ENCODE measurements at regions not wholly inside any gene's neighbourhood (a gene's known extent, or its start where the extent isn't known, plus 50 kb on each side); places are given as distances from the start of the nearest gene placed in this dataset.
"Not testable (repeated sequence)": the region's sequence is repeated elsewhere in the genome, so short reads cannot be mapped to it uniquely, and the experiment has no call there.

DNA sequence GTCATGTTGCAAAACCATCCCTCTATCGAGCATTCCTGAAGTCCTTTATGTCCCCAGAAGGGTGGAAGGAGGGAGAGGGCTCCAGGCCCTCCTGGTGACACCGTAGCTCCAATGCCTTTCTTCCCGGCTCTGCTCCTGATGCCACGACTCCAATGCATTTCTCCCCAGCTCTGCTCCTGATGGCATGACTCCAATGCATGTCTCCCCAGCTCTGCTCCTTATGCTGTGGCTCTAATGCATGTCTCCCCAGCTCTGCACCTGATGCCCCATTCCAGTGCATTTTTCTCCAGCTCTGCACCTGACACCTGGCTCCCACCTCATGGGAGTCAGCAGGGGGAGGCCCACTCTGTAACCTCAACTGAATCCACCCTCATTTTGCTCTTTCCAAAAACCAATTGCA, 153.0 kb upstream of the SALL3 start:
- no peaks in the 10 kb centered on the region for H3K36me3 Mint-ChIP-seq (ENCODE audit: low read depth)
- DNase-seq (no peak), ATAC-seq (no peak)
- H3K27me3 Mint-ChIP-seq, result peaks cover 7% of the 10 kb centered on the region
- no peaks in the 10 kb centered on the region for H3K9me3 ChIP-seq (ENCODE audit: control insufficient read depth, low read length, poor library complexity, severe bottlenecking)
- no peak overlapping the region for H3K27ac Mint-ChIP-seq
- peaks cover 5% of the 10 kb centered on the region for H3K4me1 Mint-ChIP-seq
- H3K4me3 Mint-ChIP-seq, result no peak overlapping the region

DNA sequence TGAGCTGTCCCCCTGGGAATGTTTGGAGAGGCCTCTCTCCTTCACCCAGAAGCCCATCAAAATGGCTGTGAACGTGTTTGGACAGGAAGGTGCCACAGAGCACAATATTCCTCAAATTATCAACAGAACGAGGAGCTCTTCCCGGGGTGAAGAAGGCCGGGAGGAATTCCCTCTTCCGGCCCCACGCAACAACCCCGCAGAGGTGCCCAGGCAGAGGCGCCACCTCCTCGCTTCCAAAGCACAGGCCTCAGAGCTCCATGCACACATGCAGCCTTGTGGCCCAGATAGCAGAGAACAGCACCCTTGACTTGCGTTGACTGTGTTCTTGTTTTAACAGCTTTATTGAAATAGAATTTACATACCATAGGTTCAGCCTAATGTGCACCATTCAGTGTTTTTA, 152.5 kb upstream of the SALL3 start:
- peaks cover 7% of the 10 kb centered on the region for H3K27me3 Mint-ChIP-seq
- no peak overlapping the region for H3K27ac Mint-ChIP-seq
- no peaks in the 10 kb centered on the region for H3K36me3 Mint-ChIP-seq (ENCODE audit: low read depth)
- ATAC-seq, result no peak
- H3K9me3 ChIP-seq (ENCODE audit: control insufficient read depth, low read length, poor library complexity, severe bottlenecking), result no peaks in the 10 kb centered on the region
- H3K4me1 Mint-ChIP-seq, result peaks cover 5% of the 10 kb centered on the region
- H3K4me3 Mint-ChIP-seq, result no peak overlapping the region
- no peak for DNase-seq

DNA sequence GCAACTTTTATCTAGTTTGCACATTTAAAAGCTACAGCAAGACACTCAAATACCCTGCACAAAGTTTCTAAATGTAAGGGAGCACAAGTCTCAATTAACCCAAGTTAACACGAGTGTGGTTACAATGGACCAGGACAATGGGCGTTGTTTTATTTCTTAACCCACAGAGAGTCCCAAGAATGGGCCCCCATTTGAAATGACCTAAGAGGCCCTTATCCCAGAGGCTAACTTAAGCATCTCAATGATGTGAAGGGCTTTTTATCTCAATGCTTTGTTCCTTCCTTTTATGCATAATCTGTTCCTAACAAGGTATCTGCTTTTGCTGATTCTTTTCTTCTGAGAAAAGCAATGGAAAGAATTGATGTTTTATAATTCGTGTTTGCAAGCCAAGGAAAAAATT, 151.5 kb upstream of the SALL3 start:
- Mint-ChIP-seq H3K27ac (no peak overlapping the region), H3K4me3 (no peak overlapping the region), H3K27me3 (peaks cover 4% of the 10 kb centered on the region), H3K36me3 (ENCODE audit: low read depth) (no peaks in the 10 kb centered on the region), H3K4me1 (peaks cover 5% of the 10 kb centered on the region)
- H3K9me3 ChIP-seq (ENCODE audit: control insufficient read depth, low read length, poor library complexity, severe bottlenecking), result no peaks in the 10 kb centered on the region
- DNase-seq (no peak), ATAC-seq (no peak)

DNA sequence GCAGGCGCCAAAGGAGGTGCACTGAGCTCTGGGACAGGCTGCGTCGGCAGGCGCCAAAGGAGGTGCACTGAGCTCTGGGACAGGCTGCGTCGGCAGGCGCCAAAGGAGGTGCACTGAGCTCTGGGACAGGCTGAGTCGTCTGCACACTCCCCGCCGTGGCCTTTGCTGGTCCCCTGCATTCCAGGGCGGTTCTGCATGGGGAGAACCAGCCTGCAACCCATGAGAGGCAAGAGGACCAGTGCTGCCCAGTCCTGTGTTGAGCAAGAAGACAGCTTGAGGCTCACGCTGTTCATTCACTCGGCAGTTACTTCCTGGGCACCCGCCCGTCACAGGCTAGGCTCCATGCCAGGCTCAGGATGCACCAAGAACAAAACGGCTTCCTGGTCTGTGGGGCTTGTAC, 150.6 kb upstream of the SALL3 start:
- H3K4me1 Mint-ChIP-seq; H3K9me3 ChIP-seq (ENCODE audit: control insufficient read depth, low read length, poor library complexity, severe bottlenecking); H3K4me3 Mint-ChIP-seq; DNase-seq; ATAC-seq; H3K27me3 Mint-ChIP-seq; H3K27ac Mint-ChIP-seq; H3K36me3 Mint-ChIP-seq (ENCODE audit: low read depth): not testable (repeated sequence)

DNA sequence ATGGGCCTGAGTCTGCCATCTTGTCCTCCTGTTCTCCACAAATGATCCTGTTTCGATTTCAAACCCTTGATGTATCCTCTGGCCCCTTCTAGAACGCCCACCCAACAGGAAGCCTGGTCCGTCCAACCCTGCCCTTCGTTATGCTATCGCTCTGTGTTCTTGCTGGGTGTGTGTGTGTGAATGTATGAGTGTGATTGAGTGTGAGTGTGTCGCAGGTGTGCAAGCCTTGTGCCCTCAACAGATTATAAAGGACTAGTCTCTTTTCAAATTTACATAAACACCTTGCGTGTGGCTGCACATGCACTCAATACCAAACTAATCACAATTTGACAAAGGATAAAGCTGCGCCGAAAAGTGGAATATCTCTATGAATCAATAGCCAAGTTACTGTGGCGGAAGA, 149.5 kb upstream of the SALL3 start:
- H3K9me3 ChIP-seq (ENCODE audit: control insufficient read depth, low read length, poor library complexity, severe bottlenecking), result no peaks in the 10 kb centered on the region
- H3K36me3 Mint-ChIP-seq (ENCODE audit: low read depth), result no peaks in the 10 kb centered on the region
- no peak for ATAC-seq
- DNase-seq, result no peak
- no peaks in the 10 kb centered on the region for H3K27me3 Mint-ChIP-seq
- H3K4me1 Mint-ChIP-seq, result peaks cover 5% of the 10 kb centered on the region
- no peak overlapping the region for H3K4me3 Mint-ChIP-seq
- H3K27ac Mint-ChIP-seq, result no peak overlapping the region

DNA sequence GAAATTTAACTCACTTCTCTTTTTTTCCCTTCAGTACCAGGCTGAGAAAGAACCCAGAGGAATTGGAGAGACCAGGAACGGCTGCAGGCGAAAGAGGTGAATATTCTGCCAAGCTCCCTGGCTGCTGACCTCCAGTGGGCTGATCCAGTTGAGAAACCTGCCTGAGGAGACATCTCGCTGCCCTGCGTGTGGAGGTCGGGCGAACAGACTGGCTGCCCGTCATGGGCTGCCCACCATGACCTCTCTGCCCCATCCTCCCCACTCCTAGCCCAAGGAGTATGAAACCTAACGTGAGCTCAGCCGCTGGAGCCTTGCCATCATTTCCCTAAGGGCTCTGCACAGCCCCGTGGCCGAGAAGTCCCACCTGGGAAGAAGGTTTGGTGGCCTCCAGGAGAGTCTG, 148.8 kb upstream of the SALL3 start:
- peaks cover 3% of the 10 kb centered on the region for H3K4me1 Mint-ChIP-seq
- H3K9me3 ChIP-seq (ENCODE audit: control insufficient read depth, low read length, poor library complexity, severe bottlenecking), result no peaks in the 10 kb centered on the region
- no peaks in the 10 kb centered on the region for H3K36me3 Mint-ChIP-seq (ENCODE audit: low read depth)
- H3K27me3 Mint-ChIP-seq, result no peaks in the 10 kb centered on the region
- no peak overlapping the region for H3K4me3 Mint-ChIP-seq
- ATAC-seq (no peak), DNase-seq (no peak)
- no peak overlapping the region for H3K27ac Mint-ChIP-seq

DNA sequence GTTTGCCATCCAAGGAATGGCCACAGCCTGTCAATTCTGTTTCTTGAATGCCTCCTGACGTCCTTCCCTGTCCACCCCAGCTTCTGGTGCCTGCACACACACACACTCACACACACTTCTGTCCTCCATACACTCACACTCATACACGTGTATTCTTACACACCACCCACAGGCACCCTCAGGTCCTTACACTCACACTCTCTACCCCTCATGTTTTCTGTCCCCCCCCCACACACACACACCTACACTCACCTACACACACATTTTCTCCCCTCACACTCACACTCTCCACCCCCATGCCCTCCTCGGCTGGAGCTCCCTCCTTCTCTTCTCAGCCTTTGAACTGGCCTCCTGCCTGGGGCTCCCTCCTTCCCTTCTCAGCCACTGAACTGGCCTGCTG, 148.0 kb upstream of the SALL3 start:
- no peak for ATAC-seq
- no peak overlapping the region for H3K27ac Mint-ChIP-seq
- H3K27me3 Mint-ChIP-seq, result no peaks in the 10 kb centered on the region
- no peaks in the 10 kb centered on the region for H3K9me3 ChIP-seq (ENCODE audit: control insufficient read depth, low read length, poor library complexity, severe bottlenecking)
- H3K36me3 Mint-ChIP-seq (ENCODE audit: low read depth), result no peaks in the 10 kb centered on the region
- H3K4me1 Mint-ChIP-seq, result peaks cover 3% of the 10 kb centered on the region
- no peak for DNase-seq
- no peak overlapping the region for H3K4me3 Mint-ChIP-seq

DNA sequence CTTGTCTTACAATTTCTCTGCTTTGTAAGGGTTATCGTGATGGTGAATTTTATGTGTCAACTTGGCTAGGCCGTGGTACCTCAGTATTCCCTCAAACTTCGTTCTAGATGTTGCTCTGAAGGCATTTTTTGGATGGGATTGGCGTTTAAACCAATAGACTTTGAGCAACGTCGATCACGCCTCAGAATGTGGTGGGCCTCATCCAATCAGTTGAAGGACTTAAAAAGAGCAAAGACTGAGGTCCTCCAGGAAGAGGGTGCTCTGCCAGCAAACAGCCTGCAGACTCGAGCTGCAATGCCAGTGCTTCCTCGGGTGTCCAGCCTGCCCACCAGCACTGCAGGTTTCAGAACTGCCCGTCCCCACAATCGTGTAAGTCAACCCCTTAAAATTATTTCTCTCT, 145.8 kb upstream of the SALL3 start:
- no peak overlapping the region for H3K4me3 Mint-ChIP-seq
- no peaks in the 10 kb centered on the region for H3K9me3 ChIP-seq (ENCODE audit: control insufficient read depth, low read length, poor library complexity, severe bottlenecking)
- no peaks in the 10 kb centered on the region for H3K27me3 Mint-ChIP-seq
- ATAC-seq (no peak), DNase-seq (no peak)
- H3K27ac Mint-ChIP-seq, result no peak overlapping the region
- H3K4me1 Mint-ChIP-seq, result no peaks in the 10 kb centered on the region
- no peaks in the 10 kb centered on the region for H3K36me3 Mint-ChIP-seq (ENCODE audit: low read depth)

DNA sequence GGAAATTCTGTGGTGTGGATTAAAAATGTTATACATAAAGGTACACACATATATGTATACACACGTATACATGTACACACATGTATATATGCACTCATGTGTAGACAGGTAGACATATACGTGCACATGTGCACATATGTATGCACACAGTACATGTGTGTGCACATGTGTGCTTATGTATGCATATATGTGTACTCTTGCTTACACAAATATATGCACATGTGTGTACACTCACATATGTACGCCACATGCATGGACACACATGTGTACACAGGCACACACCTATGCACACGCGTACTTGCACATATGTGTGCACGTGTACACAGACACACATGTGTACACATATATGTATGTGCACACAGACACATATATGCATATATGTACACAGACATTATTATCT, 142.8 kb upstream of the SALL3 start:
- Mint-ChIP-seq H3K4me3 (no peak overlapping the region), H3K27me3 (no peaks in the 10 kb centered on the region), H3K4me1 (no peaks in the 10 kb centered on the region), H3K27ac (no peak overlapping the region), H3K36me3 (ENCODE audit: low read depth) (no peaks in the 10 kb centered on the region)
- no peaks in the 10 kb centered on the region for H3K9me3 ChIP-seq (ENCODE audit: control insufficient read depth, low read length, poor library complexity, severe bottlenecking)
- DNase-seq (no peak), ATAC-seq (no peak)

DNA sequence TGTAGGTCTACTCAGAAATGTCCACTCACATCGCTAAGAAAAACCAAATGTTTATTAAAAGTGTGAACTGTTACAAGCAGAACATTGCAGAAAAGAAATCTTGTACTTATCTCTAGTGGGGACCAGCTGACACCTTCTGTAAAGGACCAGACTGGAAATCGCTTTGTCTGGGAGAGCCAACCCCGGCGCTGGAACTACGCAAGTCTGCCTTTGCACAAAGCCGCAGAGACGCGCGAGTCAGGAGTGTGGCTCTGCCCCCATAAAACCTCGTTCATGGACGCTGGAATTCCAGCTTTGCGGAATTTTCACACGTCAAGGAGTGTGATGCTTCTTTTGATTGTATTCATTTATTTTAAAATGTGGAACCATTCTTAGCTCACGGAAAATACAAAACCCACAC, 141.9 kb upstream of the SALL3 start:
- Mint-ChIP-seq H3K27ac (no peak overlapping the region), H3K4me3 (no peak overlapping the region), H3K36me3 (ENCODE audit: low read depth) (no peaks in the 10 kb centered on the region), H3K27me3 (no peaks in the 10 kb centered on the region), H3K4me1 (no peaks in the 10 kb centered on the region)
- H3K9me3 ChIP-seq (ENCODE audit: control insufficient read depth, low read length, poor library complexity, severe bottlenecking), result no peaks in the 10 kb centered on the region
- DNase-seq (no peak), ATAC-seq (no peak)

DNA sequence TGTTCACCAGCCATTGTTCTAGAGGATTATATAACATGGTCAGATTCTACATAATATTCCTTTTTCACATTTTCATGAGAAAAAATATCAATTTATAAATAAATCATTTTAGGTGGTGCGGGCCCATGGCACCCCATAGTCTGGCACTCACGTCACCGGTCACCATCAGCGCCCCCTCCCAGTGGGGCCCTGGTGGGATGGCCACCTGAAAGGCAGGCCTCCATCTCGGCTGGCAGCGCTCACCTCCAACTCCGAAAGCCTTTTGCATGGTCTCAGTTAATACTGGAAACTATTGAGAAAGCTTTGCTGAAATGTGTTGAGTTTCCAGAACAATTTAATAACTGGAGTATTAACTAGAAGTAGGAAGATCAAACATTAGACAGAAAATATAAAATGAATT, 141.4 kb upstream of the SALL3 start:
- H3K9me3 ChIP-seq (ENCODE audit: control insufficient read depth, low read length, poor library complexity, severe bottlenecking), result no peaks in the 10 kb centered on the region
- Mint-ChIP-seq H3K27ac (no peak overlapping the region), H3K4me3 (no peak overlapping the region), H3K4me1 (no peaks in the 10 kb centered on the region), H3K36me3 (ENCODE audit: low read depth) (no peaks in the 10 kb centered on the region), H3K27me3 (no peaks in the 10 kb centered on the region)
- DNase-seq (no peak), ATAC-seq (no peak)

DNA sequence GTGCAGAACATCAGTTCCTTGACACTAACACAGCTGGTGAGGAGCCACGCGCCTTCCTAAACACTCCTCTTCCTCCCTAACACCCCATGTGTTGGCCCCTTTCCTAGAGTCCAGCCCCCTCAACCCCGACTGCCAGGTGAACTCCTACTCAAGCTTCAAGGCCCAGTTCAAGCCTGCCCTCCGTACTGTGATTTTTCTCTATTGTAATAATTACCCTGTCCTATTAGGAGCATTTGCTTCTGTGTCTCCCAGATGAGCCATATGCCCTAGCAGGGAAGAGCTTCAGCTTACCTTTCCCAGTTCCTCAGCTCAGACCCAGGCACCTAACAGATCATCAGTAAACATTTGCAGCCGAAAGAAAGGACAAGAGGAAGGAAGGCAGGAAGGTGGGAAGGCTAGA, 130.6 kb upstream of the SALL3 start:
- H3K36me3 Mint-ChIP-seq (ENCODE audit: low read depth), result no peaks in the 10 kb centered on the region
- no peak for ATAC-seq

DNA sequence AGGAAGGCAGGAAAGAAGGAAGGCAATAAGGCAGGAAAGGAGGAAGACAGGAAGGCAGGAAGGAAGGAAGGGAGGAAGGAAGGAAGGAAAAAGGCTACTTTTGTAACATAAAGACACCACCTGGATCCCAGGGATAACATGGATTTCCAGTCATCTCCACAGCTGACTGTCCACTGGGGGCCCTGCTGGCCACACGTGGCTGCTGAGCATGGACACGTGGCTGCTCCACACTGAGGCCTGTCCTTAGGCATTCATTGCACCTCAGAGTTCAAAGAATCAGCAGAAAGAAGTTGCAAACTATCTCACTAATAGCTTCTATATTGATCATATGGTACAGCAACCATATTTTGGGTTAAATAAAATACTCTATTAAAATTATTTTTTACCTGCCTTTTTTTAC, 130.2 kb upstream of the SALL3 start:
- ATAC-seq, result no peak

More for the DNA sequence above, 130.6 kb upstream of the SALL3 start:
- H3K27me3 Mint-ChIP-seq, result no peaks in the 10 kb centered on the region
- H3K9me3 ChIP-seq (ENCODE audit: control insufficient read depth, low read length, poor library complexity, severe bottlenecking), result peaks cover 5% of the 10 kb centered on the region
- H3K4me1 Mint-ChIP-seq, result no peaks in the 10 kb centered on the region
- H3K27ac Mint-ChIP-seq, result no peak overlapping the region
- H3K4me3 Mint-ChIP-seq, result no peak overlapping the region
- DNase-seq, result no peak

DNA sequence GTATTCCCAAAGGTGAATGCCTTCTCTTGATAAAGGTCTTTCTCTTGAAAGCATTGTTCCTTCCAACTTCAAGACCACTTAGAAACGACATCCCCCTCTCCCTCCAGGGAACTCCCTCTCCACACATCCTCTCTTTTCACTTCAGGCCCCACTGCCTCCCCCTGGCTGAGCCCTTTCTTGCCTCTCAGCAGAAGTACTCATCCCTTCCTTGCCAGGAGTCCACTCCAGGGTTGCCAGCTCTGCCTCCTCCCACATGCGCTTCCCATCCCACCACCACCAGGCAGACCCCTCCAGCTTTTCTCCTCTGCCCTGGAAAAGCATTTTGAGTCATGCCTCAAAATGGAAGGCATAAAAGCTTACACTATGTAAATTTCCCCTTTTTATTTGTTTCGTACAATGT, 126.3 kb upstream of the SALL3 start:
- Mint-ChIP-seq H3K36me3 (ENCODE audit: low read depth) (no peaks in the 10 kb centered on the region), H3K4me3 (no peak overlapping the region), H3K27ac (no peak overlapping the region), H3K27me3 (no peaks in the 10 kb centered on the region), H3K4me1 (no peaks in the 10 kb centered on the region)
- no peaks in the 10 kb centered on the region for H3K9me3 ChIP-seq (ENCODE audit: control insufficient read depth, low read length, poor library complexity, severe bottlenecking)
- DNase-seq, result no peak
- ATAC-seq, result no peak

More for the DNA sequence above, 130.2 kb upstream of the SALL3 start:
- H3K27me3 Mint-ChIP-seq, result no peaks in the 10 kb centered on the region
- H3K4me1 Mint-ChIP-seq, result no peaks in the 10 kb centered on the region
- H3K4me3 Mint-ChIP-seq, result no peak overlapping the region
- H3K27ac Mint-ChIP-seq, result no peak overlapping the region
- DNase-seq, result no peak
- H3K36me3 Mint-ChIP-seq (ENCODE audit: low read depth), result no peaks in the 10 kb centered on the region
- H3K9me3 ChIP-seq (ENCODE audit: control insufficient read depth, low read length, poor library complexity, severe bottlenecking), result peaks cover 5% of the 10 kb centered on the region

DNA sequence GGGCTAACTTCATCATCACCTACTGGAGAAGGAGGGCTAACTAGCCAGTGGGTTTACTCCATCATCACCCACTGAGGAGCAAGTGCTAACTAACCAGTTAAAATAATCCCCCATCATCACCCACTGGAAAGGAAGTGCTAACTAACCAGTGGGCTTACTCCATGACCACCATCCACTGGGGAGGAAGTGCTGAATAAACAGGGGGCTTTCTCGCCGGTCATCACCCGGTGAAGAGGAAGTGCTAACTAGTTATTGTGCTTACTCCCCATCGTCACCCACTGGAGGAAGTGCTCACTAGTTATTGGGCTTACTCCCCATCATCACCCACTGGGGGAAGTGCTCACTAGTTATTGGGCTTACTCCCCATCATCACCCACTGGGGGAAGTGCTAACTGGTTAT, 124.4 kb upstream of the SALL3 start:
- Mint-ChIP-seq H3K4me1 (no peaks in the 10 kb centered on the region), H3K27ac (no peak overlapping the region), H3K36me3 (ENCODE audit: low read depth) (no peaks in the 10 kb centered on the region), H3K4me3 (no peak overlapping the region), H3K27me3 (peaks cover 9% of the 10 kb centered on the region)
- H3K9me3 ChIP-seq (ENCODE audit: control insufficient read depth, low read length, poor library complexity, severe bottlenecking), result no peaks in the 10 kb centered on the region
- DNase-seq (no peak), ATAC-seq (no peak)

Data from T-helper 17 cell (primary cell).